HUES48 (cell line): ENCODE measurements at regions not wholly inside any gene's neighbourhood (a gene's known extent, or its start where the extent isn't known, plus 50 kb on each side); places are given as distances from the start of the nearest gene placed in this dataset.

Source experiments
- H3K27ac ChIP-seq: one replicate; pipeline ENCODE4 v1.7.0; 2013; ENCODE audit warnings: low read depth, low read length, inconsistent platforms
- H3K27me3 ChIP-seq: 2 replicates; pipeline ENCODE4 v1.6.1; 2013; ENCODE audit warnings: mild to moderate bottlenecking, low read length; ENCODE audit not compliant: control insufficient read depth, insufficient read depth
- H3K36me3 ChIP-seq: 2 replicates; pipeline ENCODE4 v1.6.1; 2013; ENCODE audit warnings: low read length; ENCODE audit not compliant: control insufficient read depth, insufficient read depth
- H3K4me1 ChIP-seq: 2 replicates; pipeline ENCODE4 v1.6.1; 2013; ENCODE audit warnings: mild to moderate bottlenecking, low read length; ENCODE audit not compliant: control insufficient read depth, insufficient read depth
- H3K4me3 ChIP-seq: 2 replicates; pipeline ENCODE4 v1.5.1; 2013; ENCODE audit warnings: mild to moderate bottlenecking, low read depth, low read length
- H3K9ac ChIP-seq: 2 replicates; pipeline ENCODE4 v1.6.1; 2013; ENCODE audit warnings: mild to moderate bottlenecking, low read depth, low read length, moderate library complexity
- H3K9me3 ChIP-seq: 2 replicates; pipeline ENCODE4 v1.6.1; 2013; ENCODE audit warnings: low read length; ENCODE audit not compliant: control insufficient read depth, insufficient read depth

DNA sequence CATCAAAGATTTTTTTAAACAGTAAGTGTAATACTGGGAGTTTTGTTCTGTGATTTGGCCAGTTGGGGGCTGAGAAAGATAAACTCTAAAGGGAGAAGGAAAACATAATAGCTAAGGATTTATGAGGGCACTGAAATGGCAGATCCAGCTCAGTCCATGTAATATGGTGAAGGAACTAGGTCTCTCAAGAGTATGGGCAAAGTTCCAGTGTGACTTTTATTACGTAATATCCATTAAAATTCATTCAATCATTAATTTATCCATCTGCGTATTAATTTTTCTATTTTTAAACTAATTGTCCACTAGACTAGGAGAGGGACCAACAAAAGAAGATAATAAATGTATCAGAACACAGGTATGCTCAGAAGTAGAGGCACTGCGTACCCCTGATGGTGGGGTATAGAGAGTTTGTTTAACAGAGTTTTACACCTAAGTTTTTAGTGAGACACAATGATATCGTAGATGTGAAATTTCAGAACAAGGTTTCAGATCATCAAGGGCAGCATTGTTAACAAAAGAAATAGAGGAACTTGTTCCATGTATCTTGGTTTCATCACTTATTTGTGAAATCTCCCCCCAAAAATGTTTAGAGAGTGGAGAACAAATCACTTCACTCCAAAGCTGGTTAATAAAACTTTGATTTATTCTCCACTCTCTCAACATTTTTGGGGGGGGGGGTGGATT lies 351.1 kb downstream of the GRXCR1 start:
- Histone ChIP-seq H3K27ac (no peak overlapping the region), H3K9me3 (no peaks in the 10 kb centered on the region), H3K4me3 (no peak overlapping the region), H3K27me3 (no peaks in the 10 kb centered on the region), H3K9ac (no peak overlapping the region), H3K36me3 (no peaks in the 10 kb centered on the region), H3K4me1 (no peaks in the 10 kb centered on the region)

DNA sequence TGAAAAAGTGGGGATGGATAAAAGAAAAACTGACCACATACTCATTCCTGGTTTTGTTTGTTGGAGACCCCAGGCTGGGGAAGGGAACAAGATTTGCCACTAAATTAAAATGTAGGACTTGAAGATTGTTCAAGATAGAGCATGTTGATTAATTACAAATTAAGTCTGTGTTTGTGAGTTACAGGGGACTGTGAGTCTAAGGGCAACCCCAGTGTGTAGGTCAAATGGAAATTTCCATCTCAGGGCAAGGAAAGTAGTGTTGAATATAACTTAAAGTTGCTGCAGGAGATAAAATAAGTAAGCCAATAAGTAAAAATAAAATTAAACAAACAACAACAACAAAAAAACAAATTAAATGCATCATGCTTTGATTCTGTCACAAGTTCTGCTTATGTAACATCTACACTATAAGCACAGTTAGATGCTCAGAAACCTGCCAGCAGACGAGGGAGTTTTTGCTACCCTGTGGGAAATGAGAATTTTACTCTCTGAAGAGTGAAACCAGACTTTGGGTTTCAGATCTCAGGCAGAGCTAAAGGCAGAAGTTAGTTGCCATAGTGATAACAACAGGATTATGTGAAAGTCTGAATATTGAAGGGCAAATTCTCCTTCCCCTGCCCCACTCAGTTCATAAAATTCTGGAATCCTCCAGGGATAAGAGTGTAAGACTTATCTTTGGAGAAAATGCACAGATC lies 352.3 kb downstream of the GRXCR1 start:
- no peak overlapping the region for H3K9ac ChIP-seq
- H3K4me3 ChIP-seq: no peak overlapping the region
- H3K27ac ChIP-seq: no peak overlapping the region
- no peaks in the 10 kb centered on the region for H3K9me3 ChIP-seq
- H3K4me1 ChIP-seq: no peaks in the 10 kb centered on the region
- H3K36me3 ChIP-seq: no peaks in the 10 kb centered on the region
- no peaks in the 10 kb centered on the region for H3K27me3 ChIP-seq

DNA sequence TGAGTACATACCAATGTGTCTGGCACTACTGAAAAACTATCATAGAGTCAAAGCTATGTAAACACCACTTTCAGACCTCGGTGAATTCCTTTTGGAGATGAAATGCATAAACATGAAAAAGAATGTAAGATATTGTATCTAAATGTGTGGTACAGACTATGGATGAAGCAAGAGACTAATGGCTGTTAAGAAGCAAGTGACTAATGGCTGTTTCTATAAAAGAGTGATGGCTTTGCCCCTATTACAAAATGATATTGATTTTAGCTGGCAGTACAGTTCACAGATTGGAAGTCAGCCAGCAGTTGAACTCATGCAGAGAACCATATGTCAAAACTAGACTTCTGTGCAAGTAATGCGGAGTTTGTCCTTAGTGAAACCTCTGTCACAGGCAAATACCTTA lies 359.3 kb downstream of the GRXCR1 start:
- no peak overlapping the region for H3K27ac ChIP-seq
- no peaks in the 10 kb centered on the region for H3K27me3 ChIP-seq
- peaks cover 3% of the 10 kb centered on the region; the same call in 1 of the 2 replicates for H3K9me3 ChIP-seq
- H3K9ac ChIP-seq: no peak overlapping the region
- no peaks in the 10 kb centered on the region for H3K36me3 ChIP-seq
- no peak overlapping the region for H3K4me3 ChIP-seq
- no peaks in the 10 kb centered on the region for H3K4me1 ChIP-seq

DNA sequence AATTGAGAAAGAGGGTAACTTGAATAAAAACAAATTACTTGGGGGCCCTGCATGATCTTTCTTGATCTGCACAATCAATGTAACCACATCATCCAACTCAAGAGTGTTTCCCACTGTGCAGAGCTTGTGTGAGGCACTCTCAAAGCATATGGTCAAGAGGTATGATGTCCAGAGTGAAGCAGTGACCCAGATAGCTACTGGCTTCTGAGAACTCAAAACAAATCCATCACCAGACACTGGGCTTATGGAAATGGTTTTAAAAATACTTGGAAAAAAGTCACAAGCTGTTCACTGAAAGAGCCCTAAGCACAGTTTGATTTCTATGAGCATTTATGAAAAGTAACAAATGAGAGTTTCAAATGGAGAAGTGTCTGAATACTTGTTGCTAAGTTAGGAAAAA lies 361.0 kb downstream of the GRXCR1 start:
- H3K27me3 ChIP-seq: no peaks in the 10 kb centered on the region
- no peaks in the 10 kb centered on the region for H3K4me1 ChIP-seq
- peaks cover 3% of the 10 kb centered on the region; the same call in 1 of the 2 replicates for H3K9me3 ChIP-seq
- H3K36me3 ChIP-seq: no peaks in the 10 kb centered on the region
- no peak overlapping the region for H3K27ac ChIP-seq
- H3K4me3 ChIP-seq: no peak overlapping the region
- H3K9ac ChIP-seq: no peak overlapping the region

DNA sequence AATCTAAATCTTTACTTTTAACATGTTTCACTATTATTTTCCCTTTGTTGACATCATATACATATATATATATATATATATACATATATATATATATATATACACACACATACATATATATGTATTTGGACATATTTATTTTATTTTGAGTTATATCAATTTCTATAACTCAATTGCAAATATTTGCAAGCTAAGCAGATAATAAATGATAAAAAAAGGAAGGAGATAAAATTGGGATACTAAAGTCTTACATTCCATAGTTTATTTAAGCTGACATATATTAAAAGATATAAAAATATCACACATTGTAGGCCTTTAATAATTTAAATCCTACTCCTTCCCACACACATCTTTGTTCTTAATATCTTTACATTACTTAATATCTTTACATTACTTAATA lies 372.2 kb downstream of the GRXCR1 start:
- H3K27ac ChIP-seq: no peak overlapping the region
- H3K9me3 ChIP-seq: peaks cover 4% of the 10 kb centered on the region; the same call in 1 of the 2 replicates

DNA sequence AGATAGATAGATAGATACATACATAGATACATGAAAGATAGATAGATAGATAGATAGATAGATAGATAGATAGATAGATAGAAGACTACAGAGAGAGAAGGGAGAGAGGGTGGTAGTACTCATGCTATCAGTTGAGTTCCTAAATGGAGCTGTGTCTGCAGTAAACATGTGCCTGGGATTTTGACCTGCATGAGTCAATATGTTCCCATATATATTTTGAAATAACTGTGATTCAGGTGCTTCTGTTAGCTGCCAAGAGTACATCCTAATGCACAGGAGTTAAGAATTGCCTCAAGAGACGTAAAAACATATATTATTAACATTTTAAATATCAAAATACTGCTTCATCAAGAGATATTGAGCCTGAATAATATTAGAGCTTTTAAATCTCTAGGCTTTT lies 379.4 kb downstream of the GRXCR1 start:
- Histone ChIP-seq H3K36me3 (no peaks in the 10 kb centered on the region), H3K27ac (no peak overlapping the region), H3K9ac (no peak overlapping the region), H3K4me3 (no peak overlapping the region), H3K9me3 (no peaks in the 10 kb centered on the region), H3K27me3 (no peaks in the 10 kb centered on the region), H3K4me1 (peaks cover 18% of the 10 kb centered on the region)

More for the DNA sequence above, 372.2 kb downstream of the GRXCR1 start:
- no peaks in the 10 kb centered on the region for H3K27me3 ChIP-seq
- no peak overlapping the region for H3K9ac ChIP-seq
- no peak overlapping the region for H3K4me3 ChIP-seq
- H3K4me1 ChIP-seq: no peaks in the 10 kb centered on the region
- no peaks in the 10 kb centered on the region for H3K36me3 ChIP-seq

DNA sequence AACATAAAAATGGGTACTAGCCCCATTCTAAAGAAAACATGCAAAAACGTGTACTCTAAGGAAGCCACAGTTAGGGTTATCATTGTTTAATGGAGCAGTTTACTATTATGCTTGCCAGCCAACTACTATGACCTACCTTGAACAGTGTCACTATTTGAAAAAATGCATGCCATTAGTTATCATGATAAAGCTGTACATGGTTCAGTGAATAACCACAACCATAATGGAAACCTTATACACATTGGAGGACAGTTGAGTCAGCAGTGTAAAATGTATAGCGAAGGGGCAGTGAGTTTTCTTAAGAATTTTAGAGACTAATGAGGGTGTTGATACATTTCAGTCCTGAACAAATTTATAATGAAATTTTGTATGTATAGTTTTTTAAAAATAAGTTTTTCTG lies 381.9 kb downstream of the GRXCR1 start:
- no peak overlapping the region for H3K9ac ChIP-seq

DNA sequence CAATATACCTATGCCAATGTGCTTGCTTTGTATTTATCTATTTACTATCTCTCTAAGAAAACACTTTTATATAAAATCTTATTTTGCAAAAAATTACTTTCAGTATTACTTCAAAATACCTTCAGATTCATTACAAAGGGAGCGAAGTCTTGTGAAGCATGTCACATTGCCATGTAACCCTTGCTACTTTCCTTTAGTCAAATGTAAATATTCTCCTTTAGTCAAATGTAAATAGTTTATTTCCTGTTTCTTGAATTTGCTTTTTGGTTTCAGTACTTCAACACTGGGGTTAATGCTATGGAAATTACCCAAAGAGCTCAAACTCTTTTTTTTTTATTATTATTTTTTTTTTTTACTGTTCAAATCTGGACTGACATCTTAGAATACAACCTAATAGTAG lies 383.3 kb downstream of the GRXCR1 start:
- Histone ChIP-seq H3K36me3 (no peaks in the 10 kb centered on the region), H3K27me3 (no peaks in the 10 kb centered on the region), H3K4me3 (no peak overlapping the region), H3K9me3 (no peaks in the 10 kb centered on the region), H3K4me1 (peaks cover 18% of the 10 kb centered on the region), H3K9ac (no peak overlapping the region), H3K27ac (no peak overlapping the region)

More for the DNA sequence above, 381.9 kb downstream of the GRXCR1 start:
- H3K4me1 ChIP-seq: peaks cover 18% of the 10 kb centered on the region
- H3K9me3 ChIP-seq: no peaks in the 10 kb centered on the region
- no peak overlapping the region for H3K27ac ChIP-seq
- no peaks in the 10 kb centered on the region for H3K27me3 ChIP-seq
- H3K4me3 ChIP-seq: no peak overlapping the region
- H3K36me3 ChIP-seq: no peaks in the 10 kb centered on the region

DNA sequence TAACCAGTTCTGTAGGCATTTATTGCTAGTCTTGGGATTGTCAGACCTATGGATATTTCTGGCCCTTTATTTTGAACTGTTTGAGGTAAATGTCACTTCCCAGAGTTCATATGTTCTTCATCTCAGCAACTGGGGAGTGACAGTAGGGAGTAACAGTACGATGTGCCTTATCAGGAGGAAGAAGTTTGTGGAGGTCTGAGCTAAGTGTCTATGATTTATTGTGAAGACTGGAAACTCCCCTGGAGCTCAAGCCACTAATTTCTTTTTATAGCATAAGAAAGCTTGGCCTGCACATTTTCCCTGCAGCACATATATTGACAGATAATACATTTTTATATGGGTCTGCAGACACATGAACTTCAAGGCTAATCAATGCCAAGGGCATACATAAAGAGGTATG lies 383.8 kb downstream of the GRXCR1 start:
- Histone ChIP-seq H3K9me3 (no peaks in the 10 kb centered on the region), H3K9ac (no peak overlapping the region), H3K4me1 (peaks cover 18% of the 10 kb centered on the region), H3K27me3 (no peaks in the 10 kb centered on the region), H3K36me3 (no peaks in the 10 kb centered on the region), H3K4me3 (no peak overlapping the region), H3K27ac (no peak overlapping the region)

DNA sequence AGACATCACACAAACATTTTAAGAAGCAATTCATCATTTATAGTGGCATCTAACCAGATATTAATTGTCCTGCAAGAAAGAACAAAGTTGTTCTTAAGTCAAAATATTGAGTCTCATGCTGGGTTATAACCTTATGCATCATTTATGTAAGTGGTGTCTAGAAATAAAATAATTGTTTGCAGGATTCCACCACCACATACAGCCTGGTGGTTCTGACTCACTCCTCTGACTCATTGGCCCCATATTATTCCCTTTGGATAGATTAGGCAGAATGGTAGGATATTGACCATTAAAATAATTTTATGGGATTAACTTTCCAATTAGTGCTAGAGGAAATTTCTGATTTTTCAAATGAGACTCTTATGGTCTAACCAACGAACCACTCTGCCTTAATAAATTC lies 384.5 kb downstream of the GRXCR1 start:
- H3K4me3 ChIP-seq: no peak overlapping the region
- H3K27me3 ChIP-seq: no peaks in the 10 kb centered on the region
- H3K9ac ChIP-seq: no peak overlapping the region
- no peaks in the 10 kb centered on the region for H3K36me3 ChIP-seq
- no peak overlapping the region for H3K27ac ChIP-seq
- no peaks in the 10 kb centered on the region for H3K9me3 ChIP-seq
- peaks cover 18% of the 10 kb centered on the region for H3K4me1 ChIP-seq

DNA sequence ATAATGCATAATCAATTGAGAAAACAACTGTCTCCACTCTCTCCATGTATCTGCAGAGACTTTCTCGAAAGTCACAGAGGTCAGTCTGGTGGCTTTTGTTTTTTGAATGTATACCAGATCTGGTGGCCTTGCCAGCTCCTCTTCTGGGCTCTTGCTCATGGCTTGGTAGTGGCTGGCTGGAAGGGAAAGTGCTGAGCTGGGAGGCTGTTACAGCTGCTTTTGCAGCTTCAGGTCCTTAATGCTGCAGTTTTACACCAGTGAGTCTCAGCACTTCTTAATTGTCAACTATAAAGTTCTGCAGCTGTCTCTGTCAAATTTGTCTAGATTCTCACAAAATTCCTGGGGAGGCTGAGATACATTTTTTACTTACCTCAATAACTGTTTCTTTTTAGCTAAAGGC lies 390.0 kb downstream of the GRXCR1 start:
- Histone ChIP-seq H3K4me3 (no peak overlapping the region), H3K27me3 (no peaks in the 10 kb centered on the region), H3K9ac (no peak overlapping the region), H3K9me3 (no peaks in the 10 kb centered on the region; the same call in 1 of the 2 replicates), H3K4me1 (no peaks in the 10 kb centered on the region; the same call in 1 of the 2 replicates), H3K27ac (no peak overlapping the region), H3K36me3 (no peaks in the 10 kb centered on the region)
